ENCODE measurements at regions not wholly inside any gene's neighbourhood (a gene's known extent, or its start where the extent isn't known, plus 50 kb on each side); places are given as distances from the start of the nearest gene placed in this dataset.

- no peak for TF ChIP-seq CTCF (IDR thresholded peaks at IDR 0.05)
These were observed 67.4 kb downstream of the MRM1 start for GRCh38 chr17:36668824-36669223.

DNA sequence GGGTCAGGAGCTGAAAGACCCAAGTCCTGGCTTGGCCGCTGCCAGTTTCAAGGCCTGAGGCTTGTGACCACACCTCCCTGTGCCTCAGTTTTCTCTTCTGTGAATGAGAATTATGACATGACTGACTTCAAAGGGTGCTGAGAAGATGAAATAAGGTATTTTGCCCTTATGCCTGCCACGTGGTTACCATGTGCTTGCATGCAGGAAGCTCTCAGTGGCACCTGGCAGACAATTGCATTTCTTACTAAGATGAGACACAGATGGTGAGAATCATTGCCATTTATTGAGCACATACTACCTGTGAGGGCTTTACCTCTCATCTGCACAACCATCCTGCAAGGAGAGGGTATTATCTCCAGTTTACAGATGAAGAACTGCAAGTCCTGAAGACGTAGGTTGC, 69.8 kb downstream of the MRM1 start:
- Histone ChIP-seq H3K4me1 (no peaks in the 10 kb centered on the region), H3K9me3 (no peaks in the 10 kb centered on the region), H3K36me3 (no peaks in the 10 kb centered on the region), H3K27me3 (peaks cover 0 to 38% (median 12%) of the 10 kb centered on the region in 7 donors), H3K27ac (no peak overlapping the region), H3K4me3 (no peak overlapping the region)
- intact Hi-C loops (cut with DNase I): no loop called here
- ATAC-seq: no peak
- 74 to 78% methylated on average over 3 of the region's 3 CpGs for WGBS, 2 donors
- no peak for DNase-seq
- TF ChIP-seq CTCF (IDR thresholded peaks at IDR 0.05): no peak

More at GRCh38 chr17:36668824-36669223, 67.4 kb downstream of the MRM1 start:
- Histone ChIP-seq H3K4me1 (no peaks in the 10 kb centered on the region), H3K27ac (no peak overlapping the region), H3K9me3 (no peaks in the 10 kb centered on the region), H3K36me3 (no peaks in the 10 kb centered on the region), H3K27me3 (peaks cover 0 to 47% (median 26%) of the 10 kb centered on the region in 7 donors), H3K4me3 (no peak overlapping the region)
- intact Hi-C loops (cut with DNase I): no loop called here
- DNase-seq: no peak
- 74 to 77% methylated on average over 1 of the region's 1 CpG for WGBS, 2 donors
- ATAC-seq: no peak

- no peaks in the 10 kb centered on the region for H3K4me1 ChIP-seq
- no peak overlapping the region for H3K4me3 ChIP-seq
- H3K9me3 ChIP-seq: no peaks in the 10 kb centered on the region
- TF ChIP-seq CTCF (IDR thresholded peaks at IDR 0.05): no peak
- H3K27ac ChIP-seq: no peak overlapping the region
- peaks cover 0 to 34% (median 5%) of the 10 kb centered on the region in 7 donors for H3K27me3 ChIP-seq
- intact Hi-C loops (cut with DNase I): no loop called here
- no peaks in the 10 kb centered on the region for H3K36me3 ChIP-seq
- DNase-seq: no peak
- ATAC-seq: no peak
- 80 to 84% methylated on average over 7 of the region's 7 CpGs for WGBS, 2 donors
These were observed 71.1 kb downstream of the MRM1 start for GRCh38 chr17:36672403-36672918.

- WGBS, 2 donors: 82 to 95% methylated on average over 5 of the region's 5 CpGs
- TF ChIP-seq CTCF (IDR thresholded peaks at IDR 0.05): no peak
- no peak overlapping the region for H3K27ac ChIP-seq
- H3K27me3 ChIP-seq: peaks cover 0 to 30% (median 5%) of the 10 kb centered on the region in 7 donors
- no peaks in the 10 kb centered on the region for H3K9me3 ChIP-seq
- H3K4me1 ChIP-seq: no peaks in the 10 kb centered on the region
- intact Hi-C loops (cut with DNase I): no loop called here
- H3K4me3 ChIP-seq: no peak overlapping the region
- DNase-seq (no peak), ATAC-seq (no peak)
- no peaks in the 10 kb centered on the region for H3K36me3 ChIP-seq
These were observed 71.7 kb downstream of the MRM1 start for GRCh38 chr17:36673068-36673467.
